Upper lobe of left lung (tissue), 6 donors: ENCODE measurements at regions not wholly inside any gene's neighbourhood (a gene's known extent, or its start where the extent isn't known, plus 50 kb on each side); places are given as distances from the start of the nearest gene placed in this dataset.

Source experiments
- ATAC-seq, 2 donors: fragments of 200-7000 bp; cut with Tn5 transposase; one replicate each; pipeline ENCODE4 v1.9.1; 2022; ENCODE audit warnings: mild to moderate bottlenecking in 2 of 2, moderate library complexity in 2 of 2; ENCODE audit not compliant: low FRiP score in 2 of 2
- DNase-seq, 2 donors: peaks; one replicate each; pipeline ENCODE4 v3.0.0-alpha.2; 2019 to 2020
- H3K27ac ChIP-seq, 4 donors: fragments of 200-600 bp; sonication (generic); one replicate each; pipeline ENCODE4 v1.5.1; 2016 to 2019
- H3K27me3 ChIP-seq, 4 donors: fragments of 200-600 bp; sonication (generic); one replicate each; pipeline ENCODE4 v1.5.1; 2017 to 2019
- H3K36me3 ChIP-seq, 4 donors: fragments of 200-600 bp; sonication (generic); one replicate each; pipeline ENCODE4 v1.5.1; 2016 to 2019
- H3K4me1 ChIP-seq, 4 donors: fragments of 200-600 bp; sonication (generic); one replicate each; pipeline ENCODE4 v1.5.1; 2018 to 2019
- H3K4me3 ChIP-seq, 4 donors: fragments of 200-600 bp; sonication (generic); one replicate each; pipeline ENCODE4 v1.5.1; 2017 to 2019; ENCODE audit warnings: mild to moderate bottlenecking in 2 of 4, moderate library complexity in 1 of 4
- H3K9me3 ChIP-seq, 4 donors: fragments of 200-600 bp; sonication (generic); one replicate each; pipeline ENCODE4 v1.5.1; 2018 to 2019
- CTCF ChIP-seq, 6 experiments: fragments of 450-650 bp in 4 of 6; fragments of 200-600 bp in 2 of 6; sonication (generic) in 2 of 6; IDR thresholded peaks; one replicate each; pipeline ENCODE4 v1.5.1; 2016 to 2019; ENCODE audit warnings: antibody characterized with exemption in 6 of 6
- EP300 ChIP-seq, 4 donors: sonication (generic); formaldehyde crosslinking; IDR thresholded peaks; one replicate each; pipeline ENCODE4 v1.5.1; 2017; ENCODE audit warnings: antibody characterized with exemption in 4 of 4, control low read depth in 2 of 4
- POLR2A ChIP-seq, 4 donors: fragments of 450-650 bp; IDR thresholded peaks; one replicate each; pipeline ENCODE4 v1.5.1; 2016 to 2017; ENCODE audit warnings: antibody characterized with exemption in 4 of 4, mild to moderate bottlenecking in 2 of 4
- POLR2AphosphoS5 ChIP-seq, 2 donors: sonication (generic); formaldehyde crosslinking; IDR thresholded peaks; one replicate each; pipeline ENCODE4 v1.5.1; 2017; ENCODE audit warnings: antibody characterized with exemption in 2 of 2
- WGBS, 2 donors: methylation state at CpG; one replicate each; pipeline ENCODE4 v1.1.5; 2017 to 2018; 5-methylcytosine and 5-hydroxymethylcytosine counted together
- donor health status: DM: no; HTN: no; CAD: no; lungs with moderate emphysema.
- donor health status: DM: no; HTN: yes; CAD: no; lungs with severe emphysema.

DNA sequence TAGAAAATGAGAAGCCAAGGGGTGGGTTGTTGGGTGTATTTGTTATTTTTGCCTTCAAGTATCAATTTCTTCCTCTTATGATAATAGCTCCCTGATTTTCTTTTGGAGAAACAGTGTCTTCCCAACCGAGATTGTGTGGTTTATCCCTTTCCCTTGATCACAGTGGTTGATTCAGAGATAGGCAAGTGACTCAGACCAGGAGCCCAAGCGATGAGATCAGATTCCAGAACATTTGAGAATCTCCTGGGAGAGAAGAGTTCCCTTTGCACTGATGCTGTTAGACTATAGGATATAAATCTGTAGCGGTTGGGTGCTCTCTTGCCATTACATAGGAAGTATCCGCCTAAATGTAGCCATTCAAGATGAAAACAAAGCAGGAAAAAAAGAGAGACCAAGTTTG, 90.1 kb upstream of the WDR26 start:
- DNase-seq (no peak), ATAC-seq (no peak)
- no peaks in the 10 kb centered on the region for H3K27me3 ChIP-seq
- H3K27ac ChIP-seq: no peak overlapping the region
- H3K4me3 ChIP-seq: no peak overlapping the region
- no peaks in the 10 kb centered on the region for H3K36me3 ChIP-seq
- H3K4me1 ChIP-seq: no peaks in the 10 kb centered on the region
- no peaks in the 10 kb centered on the region for H3K9me3 ChIP-seq
- TF ChIP-seq EP300 (IDR thresholded peaks at IDR 0.05) (no peak), POLR2A (IDR thresholded peaks at IDR 0.05) (no peak), POLR2AphosphoS5 (IDR thresholded peaks at IDR 0.05) (no peak), CTCF (IDR thresholded peaks at IDR 0.05) (no peak)
- WGBS, 2 donors: 96 to 99% methylated on average over 4 of the region's 4 CpGs

- ATAC-seq: no peak
Observed at GRCh38 chr1:224525411-224526040, 90.6 kb upstream of the CNIH3 start.

GRCh38 chr1:224526771-224527170, 89.3 kb upstream of the CNIH3 start:
- Histone ChIP-seq H3K27me3 (no peaks in the 10 kb centered on the region), H3K4me1 (no peaks in the 10 kb centered on the region), H3K36me3 (no peaks in the 10 kb centered on the region), H3K9me3 (no peaks in the 10 kb centered on the region), H3K27ac (no peak overlapping the region), H3K4me3 (no peak overlapping the region)
- WGBS, 2 donors: 89 to 93% methylated on average over 10 of the region's 10 CpGs
- DNase-seq (no peak), ATAC-seq (no peak)
- no peak for TF ChIP-seq CTCF (IDR thresholded peaks at IDR 0.05)
- TF ChIP-seq POLR2AphosphoS5 (IDR thresholded peaks at IDR 0.05): no peak
- TF ChIP-seq POLR2A (IDR thresholded peaks at IDR 0.05): no peak
- TF ChIP-seq EP300 (IDR thresholded peaks at IDR 0.05): no peak

More at GRCh38 chr1:224525411-224526040, 90.6 kb upstream of the CNIH3 start:
- Histone ChIP-seq H3K4me3 (no peak overlapping the region), H3K4me1 (no peaks in the 10 kb centered on the region), H3K36me3 (no peaks in the 10 kb centered on the region), H3K9me3 (no peaks in the 10 kb centered on the region), H3K27me3 (no peaks in the 10 kb centered on the region), H3K27ac (no peak overlapping the region)
- 87 to 91% methylated on average over 4 of the region's 4 CpGs for WGBS, 2 donors
- DNase-seq: no peak
- TF ChIP-seq POLR2AphosphoS5 (IDR thresholded peaks at IDR 0.05) (no peak), CTCF (IDR thresholded peaks at IDR 0.05) (no peak), EP300 (IDR thresholded peaks at IDR 0.05) (no peak), POLR2A (IDR thresholded peaks at IDR 0.05) (no peak)

DNA sequence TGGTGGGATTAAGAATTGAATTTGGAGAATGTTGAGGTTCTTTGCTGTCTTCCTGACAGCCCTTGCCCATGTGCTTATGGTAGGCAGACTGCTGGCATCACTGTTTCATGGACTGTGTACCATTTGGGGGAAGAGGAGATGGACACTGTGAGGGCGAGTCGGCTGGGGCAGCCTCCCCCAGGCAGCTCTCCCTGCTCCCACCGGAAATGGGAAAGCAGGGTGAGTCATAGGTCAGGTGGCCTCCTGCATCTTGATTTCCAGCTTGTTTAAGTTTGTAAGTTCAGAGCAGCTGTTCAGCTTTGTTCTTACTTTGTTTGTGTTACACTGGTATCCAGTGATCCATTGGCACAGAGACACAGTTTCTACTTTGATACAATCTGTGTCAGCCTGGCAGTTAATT, 87.2 kb upstream of the CNIH3 start:
- H3K4me1 ChIP-seq: no peaks in the 10 kb centered on the region
- WGBS, 2 donors: 39 to 74% methylated on average over 3 of the region's 3 CpGs
- DNase-seq (peak in 1 of 2 donors; percentile 20), ATAC-seq (no peak)
- no peaks in the 10 kb centered on the region for H3K36me3 ChIP-seq
- no peak overlapping the region for H3K4me3 ChIP-seq
- no peak for TF ChIP-seq POLR2A (IDR thresholded peaks at IDR 0.05)
- no peak for TF ChIP-seq EP300 (IDR thresholded peaks at IDR 0.05)
- TF ChIP-seq POLR2AphosphoS5 (IDR thresholded peaks at IDR 0.05): no peak
- TF ChIP-seq CTCF (IDR thresholded peaks at IDR 0.05): no peak
- H3K27me3 ChIP-seq: no peaks in the 10 kb centered on the region
- H3K27ac ChIP-seq: no peak overlapping the region
- no peaks in the 10 kb centered on the region for H3K9me3 ChIP-seq

DNA sequence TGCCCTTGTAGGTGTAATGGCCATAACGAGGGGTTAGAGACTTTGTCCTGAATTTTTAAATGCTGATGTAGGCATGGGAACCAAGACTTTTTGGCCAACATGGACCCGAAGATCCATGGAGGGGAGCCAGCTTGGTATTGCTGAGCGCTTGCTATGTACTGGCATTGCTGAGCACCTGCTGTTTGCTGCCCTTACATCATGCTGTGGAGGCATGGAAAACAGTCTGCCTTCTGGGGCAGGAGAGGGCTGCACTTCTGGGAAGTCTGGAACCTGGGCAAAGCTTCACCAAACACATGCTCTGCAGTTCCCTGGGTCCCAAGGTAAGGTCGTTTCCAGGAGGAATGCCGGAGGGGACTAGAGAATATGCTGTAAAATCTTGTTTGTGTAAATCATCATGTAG, 86.3 kb upstream of the CNIH3 start:
- ATAC-seq (no peak), DNase-seq (no peak)
- Histone ChIP-seq H3K27me3 (no peaks in the 10 kb centered on the region), H3K4me1 (no peaks in the 10 kb centered on the region), H3K36me3 (no peaks in the 10 kb centered on the region), H3K4me3 (no peak overlapping the region), H3K27ac (no peak overlapping the region), H3K9me3 (no peaks in the 10 kb centered on the region)
- WGBS, 2 donors: 81 to 89% methylated on average over 5 of the region's 5 CpGs
- no peak for TF ChIP-seq POLR2A (IDR thresholded peaks at IDR 0.05)
- TF ChIP-seq POLR2AphosphoS5 (IDR thresholded peaks at IDR 0.05): no peak
- no peak for TF ChIP-seq EP300 (IDR thresholded peaks at IDR 0.05)
- no peak for TF ChIP-seq CTCF (IDR thresholded peaks at IDR 0.05)
